Thyroid gland (tissue), 4 donors: ENCODE measurements at regions not wholly inside any gene's neighbourhood (a gene's known extent, or its start where the extent isn't known, plus 50 kb on each side); places are given as distances from the start of the nearest gene placed in this dataset.
A peak's percentile ranks its signal among the peaks of the same experiment; 100 is the strongest.

Source experiments
- DNase-seq, 2 donors: peaks; one replicate each; pipeline ENCODE4 v3.0.0-alpha.2; 2019
- H3K27ac ChIP-seq, 3 donors: fragments of 200-600 bp; sonication (generic); 1 replicate in 2 of 3; 2 replicates in 1 of 3; pipeline ENCODE4 v1.5.1; 2016 to 2019; ENCODE audit warnings: mild to moderate bottlenecking in 1 of 3, moderate library complexity in 1 of 3
- H3K27me3 ChIP-seq: fragments of 200-600 bp; sonication (generic); one replicate; pipeline ENCODE4 v1.5.1; 2019
- H3K36me3 ChIP-seq, 2 donors: fragments of 200-600 bp; sonication (generic); one replicate each; pipeline ENCODE4 v1.5.1; 2016 to 2019
- H3K4me1 ChIP-seq, 2 donors: fragments of 200-600 bp; sonication (generic); one replicate each; pipeline ENCODE4 v1.5.1; 2017 to 2019
- H3K4me3 ChIP-seq, 3 donors: fragments of 200-600 bp; sonication (generic); replicated peaks in 1 of 3; 1 replicate in 2 of 3; 2 replicates in 1 of 3; pipeline ENCODE4 v1.5.1; 2016; ENCODE audit warnings: mild to moderate bottlenecking in 1 of 3
- H3K9me3 ChIP-seq: fragments of 200-600 bp; sonication (generic); one replicate; pipeline ENCODE4 v1.5.1; 2017
- CTCF ChIP-seq, 6 experiments: fragments of 200-600 bp in 3 of 6; fragments of 450-650 bp in 3 of 6; sonication (generic) in 3 of 6; IDR thresholded peaks; one replicate each; pipeline ENCODE4 v1.5.1; 2016 to 2019; ENCODE audit warnings: antibody characterized with exemption in 6 of 6, mild to moderate bottlenecking in 2 of 6, inconsistent platforms in 1 of 6, moderate library complexity in 1 of 6
- POLR2A ChIP-seq, 2 donors: fragments of 450-650 bp; IDR thresholded peaks; one replicate each; pipeline ENCODE4 v1.6.1; 2017; ENCODE audit warnings: antibody characterized with exemption in 2 of 2, mild to moderate bottlenecking in 2 of 2, moderate library complexity in 1 of 2
- WGBS, 2 donors: methylation state at CpG; one replicate each; pipeline ENCODE4 v1.1.5; 2017; 5-methylcytosine and 5-hydroxymethylcytosine counted together
- intact Hi-C: fragments of 100-400 bp; cut with DNase I; formaldehyde crosslinking; loops from one replicate; pipeline ENCODE4 v1.15.1; 2023

GRCh38 chr11:130546438-130546837, 98.0 kb downstream of the ADAMTS15 start:
- Histone ChIP-seq H3K4me3 (no peak overlapping the region), H3K9me3 (no peaks in the 10 kb centered on the region), H3K36me3 (no peaks in the 10 kb centered on the region), H3K27me3 (no peaks in the 10 kb centered on the region), H3K4me1 (peaks cover 11 to 16% of the 10 kb centered on the region in 2 donors), H3K27ac (no peak overlapping the region)
- intact Hi-C loops = no loop called here
- TF ChIP-seq POLR2A (IDR thresholded peaks at IDR 0.05) = no peak
- TF ChIP-seq CTCF (IDR thresholded peaks at IDR 0.05) = no peak
- DNase-seq = no peak
- WGBS, 2 donors = 82 to 87% methylated on average over 7 of the region's 7 CpGs

GRCh38 chr11:130546901-130547694, 98.7 kb downstream of the ADAMTS15 start:
- no peaks in the 10 kb centered on the region for H3K9me3 ChIP-seq
- no peaks in the 10 kb centered on the region for H3K36me3 ChIP-seq
- 82 to 96% methylated on average over 10 to 31 of the region's 33 CpGs for WGBS, 2 donors
- H3K4me3 ChIP-seq = no peak overlapping the region
- intact Hi-C loops = no loop called here
- no peaks in the 10 kb centered on the region for H3K27me3 ChIP-seq
- DNase-seq = no peak
- TF ChIP-seq CTCF (IDR thresholded peaks at IDR 0.05) (no peak), POLR2A (IDR thresholded peaks at IDR 0.05) (no peak)
- H3K4me1 ChIP-seq = peaks cover 11 to 16% of the 10 kb centered on the region in 2 donors
- peak overlapping the region in 1 of 3 donors; percentile 31 for H3K27ac ChIP-seq

GRCh38 chr11:130547761-130548490, 99.5 kb downstream of the ADAMTS15 start:
- WGBS, 2 donors = 72 to 77% methylated on average over 7 of the region's 7 CpGs
- Histone ChIP-seq H3K36me3 (no peaks in the 10 kb centered on the region), H3K4me1 (peaks cover 11 to 16% of the 10 kb centered on the region in 2 donors), H3K27ac (peak overlapping the region; percentile 21 to 31 (median 30)), H3K27me3 (no peaks in the 10 kb centered on the region), H3K4me3 (no peak overlapping the region), H3K9me3 (no peaks in the 10 kb centered on the region)
- intact Hi-C loops = no loop called here
- TF ChIP-seq POLR2A (IDR thresholded peaks at IDR 0.05) (no peak), CTCF (IDR thresholded peaks at IDR 0.05) (no peak)
- DNase-seq = peak; percentile 25 to 44

- TF ChIP-seq CTCF (IDR thresholded peaks at IDR 0.05) (no peak), POLR2A (IDR thresholded peaks at IDR 0.05) (no peak)
- H3K27me3 ChIP-seq = no peaks in the 10 kb centered on the region
- peak overlapping the region in 2 of 3 donors; percentile 21 to 31 for H3K27ac ChIP-seq
- no peak overlapping the region for H3K4me3 ChIP-seq
- no peak for DNase-seq
- H3K4me1 ChIP-seq = peaks cover 11 to 16% of the 10 kb centered on the region in 2 donors
- H3K36me3 ChIP-seq = no peaks in the 10 kb centered on the region
- WGBS, 2 donors = 56 to 93% methylated on average over 1 of the region's 1 CpG
- no peaks in the 10 kb centered on the region for H3K9me3 ChIP-seq
- intact Hi-C loops = no loop called here
Measured at GRCh38 chr11:130548491-130548833, 100.0 kb downstream of the ADAMTS15 start.
